Erythroblast (primary cell): ENCODE measurements at regions not wholly inside any gene's neighbourhood (a gene's known extent, or its start where the extent isn't known, plus 50 kb on each side); places are given as distances from the start of the nearest gene placed in this dataset.

Source experiments
- GATA1 ChIP-seq: IDR thresholded peaks from 2 replicates; pipeline ENCODE4 v1.6.1; 2011; ENCODE audit warnings: low read depth, mild to moderate bottlenecking, control low read depth, low read length, moderate library complexity
- POLR2A ChIP-seq: IDR thresholded peaks from 2 replicates; pipeline ENCODE4 v1.6.1; 2011; ENCODE audit warnings: mild to moderate bottlenecking, low read length

- TF ChIP-seq POLR2A (no peak), GATA1 (no peak)
Observed at GRCh38 chr11:43200031-43200430, 111.8 kb upstream of the API5 start.
